HCT116 (cell line): ENCODE measurements at regions not wholly inside any gene's neighbourhood (a gene's known extent, or its start where the extent isn't known, plus 50 kb on each side); places are given as distances from the start of the nearest gene placed in this dataset.

ENCODE experiments used
- ATAC-seq: fragments of 200-7000 bp; cut with Tn5 transposase; 2 replicates; pipeline ENCODE4 v1.9.1; 2020; ENCODE audit warnings: mild to moderate bottlenecking, moderate library complexity
- BruUV-seq: library from RNA; stranded (reverse); fragments of 400-500 nt; replicated peaks from 2 replicates; lab custom pipeline; 2021; lab: Mats Ljungman, UMichigan
- CTCF ChIA-PET: fragments of 300-600 bp; sonication (Branson Sonifier 250); formaldehyde crosslinking; loops from one replicate; lab custom pipeline; 2021; ENCODE audit warnings: antibody characterized with exemption; lab: Charles Lee
- POLR2A ChIA-PET: fragments of 300-600, 350-600 bp; sonication (Branson Sonifier 250); formaldehyde crosslinking; loops from one replicate; lab custom pipeline; 2021; ENCODE audit warnings: antibody characterized with exemption; lab: Charles Lee
- RAD21 ChIA-PET, 2 experiments: fragments of 300-600 bp; sonication (Branson Sonifier 250); formaldehyde crosslinking; loops; one replicate each; lab custom pipeline; 2023; ENCODE audit warnings: low total read pairs in 2 of 2; ENCODE audit not compliant: uncharacterized antibody in 2 of 2, unreplicated experiment in 2 of 2, low non-redundant PET in 1 of 2; lab: Charles Lee
- DNase-seq: peaks from one replicate; pipeline ENCODE4 v3.0.0-alpha.2; 2010; ENCODE audit warnings: low read depth, low spot score
- H2AFZ ChIP-seq: fragments of 200-600 bp; shearing (Covaris generic), sonication (generic); 2 replicates; pipeline ENCODE4 v1.6.1; 2017; ENCODE audit warnings: low read depth, mixed run types, mixed read lengths, antibody characterized with exemption, low read length; ENCODE audit not compliant: poor library complexity, severe bottlenecking
- H3K27ac ChIP-seq: 2 replicates; pipeline ENCODE4 v1.5.1; 2012; ENCODE audit warnings: low read depth, low read length
- H3K27me3 ChIP-seq: fragments of 200-600 bp; sonication (generic); 2 replicates; pipeline ENCODE4 v1.6.1; 2016; ENCODE audit warnings: mixed run types, low read length, mixed read lengths; ENCODE audit not compliant: insufficient read depth
- H3K36me3 ChIP-seq, 2 experiments: fragments of 200-500 bp in 1 of 2; fragments of 200-600 bp in 1 of 2; sonication (Bioruptor generic) in 1 of 2; sonication (generic) in 1 of 2; 2 replicates each; pipeline versions ENCODE4 v1.5.1 to v1.6.1; 2014 to 2016; ENCODE audit warnings: low read length in 2 of 2, inconsistent platforms in 1 of 2, mixed read lengths in 1 of 2, mixed run types in 1 of 2; ENCODE audit not compliant: insufficient read depth in 2 of 2, control insufficient read depth in 1 of 2
- H3K4me1 ChIP-seq, 2 experiments: fragments of 200-600 bp in 1 of 2; sonication (generic) in 1 of 2; 2 replicates each; pipeline versions ENCODE4 v1.5.1 to v1.6.1; 2012 to 2017; ENCODE audit warnings: low read length in 2 of 2, inconsistent platforms in 1 of 2, mild to moderate bottlenecking in 1 of 2, mixed read lengths in 1 of 2, mixed run types in 1 of 2, moderate library complexity in 1 of 2; ENCODE audit not compliant: insufficient read depth in 2 of 2, control insufficient read depth in 1 of 2
- H3K4me2 ChIP-seq: fragments of 200-600 bp; sonication (generic); 2 replicates; pipeline ENCODE4 v1.6.1; 2017; ENCODE audit warnings: mixed run types, low read length, mixed read lengths
- H3K4me3 ChIP-seq, 2 experiments: fragments of 200-600 bp in 1 of 2; sonication (generic) in 1 of 2; replicated peaks in 1 of 2; 2 replicates each; pipeline ENCODE4 v1.5.1; 2011 to 2016; ENCODE audit warnings: low read length in 2 of 2, control low read depth in 1 of 2, low read depth in 1 of 2, mild to moderate bottlenecking in 1 of 2, mixed read lengths in 1 of 2, mixed run types in 1 of 2
- H3K79me2 ChIP-seq: fragments of 200-600 bp; sonication (generic); 2 replicates; pipeline ENCODE4 v1.6.1; 2017; ENCODE audit warnings: mild to moderate bottlenecking, mixed run types, low read length, moderate library complexity, mixed read lengths; ENCODE audit not compliant: insufficient read depth
- H3K9ac ChIP-seq: fragments of 200-600 bp; sonication (generic); 2 replicates; pipeline ENCODE4 v1.6.1; 2016; ENCODE audit warnings: low read length, mixed read lengths
- H3K9me2 ChIP-seq: fragments of 200-600 bp; sonication (generic), shearing (Covaris generic); 2 replicates; pipeline ENCODE4 v1.6.1; 2017; ENCODE audit warnings: mixed run types, mild to moderate bottlenecking, moderate library complexity; ENCODE audit not compliant: insufficient read depth
- H3K9me3 ChIP-seq, 2 experiments: fragments of 200-500 bp in 1 of 2; fragments of 200-600 bp in 1 of 2; sonication (Bioruptor generic) in 1 of 2; sonication (generic) in 1 of 2; 2 replicates each; pipeline ENCODE4 v1.6.1; 2014 to 2017; ENCODE audit warnings: low read length in 2 of 2, mixed read lengths in 2 of 2, inconsistent platforms in 1 of 2, low read depth in 1 of 2, mild to moderate bottlenecking in 1 of 2, mixed run types in 1 of 2, moderate library complexity in 1 of 2; ENCODE audit not compliant: control insufficient read depth in 1 of 2, insufficient read depth in 1 of 2
- H4K20me1 ChIP-seq: fragments of 200-600 bp; sonication (generic), shearing (Covaris generic); 2 replicates; pipeline ENCODE4 v1.6.1; 2017; ENCODE audit warnings: mixed run types, mild to moderate bottlenecking, moderate library complexity; ENCODE audit not compliant: insufficient read depth
- CBX3 ChIP-seq: IDR thresholded peaks from 2 replicates; pipeline ENCODE4 v1.6.1; 2012; ENCODE audit warnings: low read depth
- CEBPB ChIP-seq: IDR thresholded peaks from 2 replicates; pipeline ENCODE4 v1.6.1; 2012; ENCODE audit warnings: low read depth
- EGR1 ChIP-seq: IDR thresholded peaks from 2 replicates; pipeline ENCODE4 v1.6.1; 2012; ENCODE audit warnings: low read depth
- EZH2 ChIP-seq: fragments of 200-600 bp; sonication (generic); IDR thresholded peaks from 2 replicates; pipeline ENCODE4 v1.6.1; 2017; ENCODE audit warnings: antibody characterized with exemption, mixed run types
- EZH2phosphoT487 ChIP-seq: fragments of 200-600 bp; IDR thresholded peaks from 2 replicates; pipeline ENCODE4 v1.6.1; 2018; ENCODE audit warnings: antibody characterized with exemption, borderline replicate concordance
- FOSL1 ChIP-seq: IDR thresholded peaks from 2 replicates; pipeline ENCODE4 v1.6.1; 2012; ENCODE audit warnings: low read depth
- JUND ChIP-seq: IDR thresholded peaks from 2 replicates; pipeline ENCODE4 v1.6.1; 2012
- POLR2AphosphoS5 ChIP-seq: IDR thresholded peaks from 2 replicates; pipeline ENCODE4 v1.6.1; 2011; ENCODE audit warnings: mild to moderate bottlenecking, low read depth, low read length, moderate library complexity
- RAD21 ChIP-seq: IDR thresholded peaks from 2 replicates; pipeline ENCODE4 v1.6.1; 2012; ENCODE audit warnings: low read depth, mild to moderate bottlenecking
- SIN3A ChIP-seq: IDR thresholded peaks from 2 replicates; pipeline ENCODE4 v1.6.1; 2012; ENCODE audit warnings: low read depth
- SP1 ChIP-seq: IDR thresholded peaks from 2 replicates; pipeline ENCODE4 v1.6.1; 2012; ENCODE audit warnings: low read depth
- SRF ChIP-seq: IDR thresholded peaks from 2 replicates; pipeline ENCODE4 v1.6.1; 2012; ENCODE audit warnings: low read depth
- YY1 ChIP-seq: IDR thresholded peaks from 2 replicates; pipeline ENCODE4 v1.6.1; 2011; ENCODE audit warnings: low read length, low read depth, moderate library complexity, mild to moderate bottlenecking; ENCODE audit not compliant: insufficient replicate concordance; ENCODE audit errors: extremely low read depth
- ZFX ChIP-seq: fragments of 450-650 bp; IDR thresholded peaks from 2 replicates; pipeline ENCODE4 v1.6.1; 2017
- ZNF274 ChIP-seq: fragments of 200-500 bp; sonication (Bioruptor generic); IDR thresholded peaks from 2 replicates; pipeline ENCODE4 v1.6.1; 2014; ENCODE audit warnings: mild to moderate bottlenecking, low read depth, low read length, inconsistent platforms
- intact Hi-C: fragments of 100-400 bp; cut with micrococcal nuclease; formaldehyde crosslinking; loops from 2 replicates; pipeline ENCODE4 v1.10.0; 2022
- TF ChIP-seq, protein P1 (sequence below), 3 experiments: fragments of 200-600 bp in 1 of 3; sonication (generic) in 1 of 3; IDR thresholded peaks in 2 of 3; conservative IDR thresholded peaks in 1 of 3; 2 replicates each; pipeline ENCODE4 v1.5.1; 2012 to 2017; ENCODE audit warnings: low read depth in 2 of 3, low read length in 2 of 3, antibody characterized with exemption in 1 of 3, borderline replicate concordance in 1 of 3, control low read depth in 1 of 3, mild to moderate bottlenecking in 1 of 3, mixed read lengths in 1 of 3, mixed run types in 1 of 3, moderate library complexity in 1 of 3; ENCODE audit not compliant: insufficient read depth in 1 of 3
- TF ChIP-seq, protein P2 (sequence below): IDR thresholded peaks from 2 replicates; pipeline ENCODE4 v1.6.1; 2012
- TF ChIP-seq, protein P3 (sequence below): IDR thresholded peaks from 2 replicates; pipeline ENCODE4 v1.6.1; 2012

DNA sequence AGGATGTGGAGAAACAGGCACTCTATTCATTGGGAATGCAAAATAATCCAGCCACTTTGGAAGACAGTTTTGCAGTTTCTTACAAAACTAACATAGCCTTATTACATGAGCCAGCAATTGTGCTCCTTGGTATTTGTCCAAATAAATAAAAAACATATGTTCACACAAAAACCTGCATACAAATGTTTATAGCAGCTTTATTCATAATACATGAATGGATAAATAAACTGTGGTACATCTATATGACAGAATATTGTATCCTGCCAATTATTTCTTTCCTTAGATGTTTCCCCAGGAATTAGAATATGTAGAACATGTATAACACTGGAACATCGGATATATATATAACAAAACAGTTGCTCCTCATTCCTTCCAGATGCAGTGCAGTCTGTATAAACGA, 57.7 kb upstream of the VEGFC start:
- BruUV-seq, result no TSS peak
- Histone ChIP-seq H3K4me1 (no peaks in the 10 kb centered on the region), H3K9ac (no peak overlapping the region), H3K36me3 (no peaks in the 10 kb centered on the region), H3K4me2 (no peak overlapping the region), H3K9me3 (0 out of 4 replicates have a peak, but pooled peaks cover 0 to 3% of the 10 kb centered on the region in 2 experiments), H2AFZ (no peak overlapping the region), H3K4me3 (no peak overlapping the region), H3K27ac (no peak overlapping the region), H3K9me2 (no peaks in the 10 kb centered on the region), H3K79me2 (no peaks in the 10 kb centered on the region), H4K20me1 (no peaks in the 10 kb centered on the region), H3K27me3 (no peaks in the 10 kb centered on the region)
- RAD21 ChIA-PET, result no interaction called here
- intact Hi-C loops, result no loop called here
- ATAC-seq, result no peak
- TF ChIP-seq SIN3A (no peak), SP1 (no peak), EZH2 (no peak), POLR2AphosphoS5 (no peak), ZNF274 (no peak)
- TF ChIP-seq, protein P1, sequence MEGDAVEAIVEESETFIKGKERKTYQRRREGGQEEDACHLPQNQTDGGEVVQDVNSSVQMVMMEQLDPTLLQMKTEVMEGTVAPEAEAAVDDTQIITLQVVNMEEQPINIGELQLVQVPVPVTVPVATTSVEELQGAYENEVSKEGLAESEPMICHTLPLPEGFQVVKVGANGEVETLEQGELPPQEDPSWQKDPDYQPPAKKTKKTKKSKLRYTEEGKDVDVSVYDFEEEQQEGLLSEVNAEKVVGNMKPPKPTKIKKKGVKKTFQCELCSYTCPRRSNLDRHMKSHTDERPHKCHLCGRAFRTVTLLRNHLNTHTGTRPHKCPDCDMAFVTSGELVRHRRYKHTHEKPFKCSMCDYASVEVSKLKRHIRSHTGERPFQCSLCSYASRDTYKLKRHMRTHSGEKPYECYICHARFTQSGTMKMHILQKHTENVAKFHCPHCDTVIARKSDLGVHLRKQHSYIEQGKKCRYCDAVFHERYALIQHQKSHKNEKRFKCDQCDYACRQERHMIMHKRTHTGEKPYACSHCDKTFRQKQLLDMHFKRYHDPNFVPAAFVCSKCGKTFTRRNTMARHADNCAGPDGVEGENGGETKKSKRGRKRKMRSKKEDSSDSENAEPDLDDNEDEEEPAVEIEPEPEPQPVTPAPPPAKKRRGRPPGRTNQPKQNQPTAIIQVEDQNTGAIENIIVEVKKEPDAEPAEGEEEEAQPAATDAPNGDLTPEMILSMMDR (IDR thresholded peaks at IDR 0.05 in 2 of 3, conservative IDR thresholded peaks at IDR 0.05 in 1 of 3; ENCODE audit: borderline replicate concordance in 1 of 3, insufficient read depth in 1 of 3, low read depth in 2 of 3, low read length in 2 of 3), result no peak
- TF ChIP-seq, protein P2, sequence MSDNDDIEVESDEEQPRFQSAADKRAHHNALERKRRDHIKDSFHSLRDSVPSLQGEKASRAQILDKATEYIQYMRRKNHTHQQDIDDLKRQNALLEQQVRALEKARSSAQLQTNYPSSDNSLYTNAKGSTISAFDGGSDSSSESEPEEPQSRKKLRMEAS, result no peak
- POLR2A ChIA-PET, result no interaction called here
- DNase-seq, result no peak
- CTCF ChIA-PET, result no interaction called here

DNA sequence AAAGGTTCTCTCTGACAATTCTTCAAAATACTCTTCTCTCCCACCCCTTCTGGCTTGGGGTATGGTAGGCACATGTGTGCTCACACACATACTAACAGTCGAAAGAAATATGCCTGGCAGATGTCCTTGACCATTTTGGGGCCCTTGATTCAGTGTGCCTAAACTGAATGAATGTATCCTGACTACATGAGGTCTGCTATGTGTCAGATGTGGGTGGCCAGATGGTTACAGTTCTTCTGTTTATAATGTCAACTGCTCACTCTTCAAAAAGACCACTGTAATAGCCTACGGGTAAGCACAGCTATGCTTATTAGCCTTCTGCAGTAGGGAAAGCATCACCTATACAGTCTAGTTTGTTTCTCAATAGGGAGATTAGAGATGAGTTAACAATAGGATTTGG, 63.7 kb upstream of the VEGFC start:
- Histone ChIP-seq H3K9ac (no peak overlapping the region), H3K9me3 (0 out of 4 replicates have a peak, but pooled peaks cover 0 to 3% of the 10 kb centered on the region in 2 experiments), H3K9me2 (no peaks in the 10 kb centered on the region), H4K20me1 (no peaks in the 10 kb centered on the region), H3K36me3 (no peaks in the 10 kb centered on the region), H3K27me3 (no peaks in the 10 kb centered on the region), H3K79me2 (no peaks in the 10 kb centered on the region), H3K4me1 (no peaks in the 10 kb centered on the region), H3K4me3 (no peak overlapping the region), H2AFZ (no peak overlapping the region), H3K4me2 (no peak overlapping the region), H3K27ac (no peak overlapping the region)
- ChIA-PET CTCF (no interaction called here), POLR2A (no interaction called here), RAD21 (no interaction called here)
- no peak for DNase-seq
- intact Hi-C loops, result no loop called here
- no peak for ATAC-seq
- no TSS peak for BruUV-seq
- no peak for TF ChIP-seq EGR1
- no peak for TF ChIP-seq EZH2phosphoT487
- TF ChIP-seq EZH2, result no peak
- TF ChIP-seq SP1, result no peak
- TF ChIP-seq JUND, result no peak
- TF ChIP-seq CBX3, result no peak
- TF ChIP-seq, protein P2, result no peak
- no peak for TF ChIP-seq SRF
- no peak for TF ChIP-seq ZNF274
- TF ChIP-seq YY1, result no peak
- TF ChIP-seq, protein P3, sequence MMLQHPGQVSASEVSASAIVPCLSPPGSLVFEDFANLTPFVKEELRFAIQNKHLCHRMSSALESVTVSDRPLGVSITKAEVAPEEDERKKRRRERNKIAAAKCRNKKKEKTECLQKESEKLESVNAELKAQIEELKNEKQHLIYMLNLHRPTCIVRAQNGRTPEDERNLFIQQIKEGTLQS, result no peak
- TF ChIP-seq POLR2AphosphoS5, result no peak
- no peak for TF ChIP-seq FOSL1
- TF ChIP-seq ZFX, result no peak
- TF ChIP-seq RAD21, result no peak
- no peak for TF ChIP-seq CEBPB
